H1 (cell line): ENCODE measurements at regions not wholly inside any gene's neighbourhood (a gene's known extent, or its start where the extent isn't known, plus 50 kb on each side); places are given as distances from the start of the nearest gene placed in this dataset.

Source experiments
- CTCF ChIA-PET: fragments of 300-600 bp; sonication (Branson Sonifier 250); formaldehyde crosslinking; loops from one replicate; lab custom pipeline; 2021; ENCODE audit not compliant: partially characterized antibody; lab: Charles Lee
- POLR2A ChIA-PET: fragments of 300-600 bp; sonication (Branson Sonifier 250); formaldehyde crosslinking; loops from one replicate; lab custom pipeline; 2021; ENCODE audit warnings: inconsistent platforms; ENCODE audit not compliant: partially characterized antibody; lab: Charles Lee
- DNase-seq, 2 experiments: peaks; one replicate each; pipeline versions ENCODE4 v3.0.0 to v3.0.0-alpha.2; 2010 to 2022; ENCODE audit warnings: low spot score in 2 of 2, low read depth in 1 of 2, mixed read lengths in 1 of 2
- FAIRE-seq: peaks from 2 replicates; lab custom pipeline; 2011; peaks lifted over from hg19 to GRCh38; lab: Jason Lieb, UNC
- H2AFZ ChIP-seq: 2 replicates; pipeline ENCODE4 v1.8.1; 2012; ENCODE audit warnings: low read length, inconsistent platforms
- H2AK5ac ChIP-seq: 2 replicates; pipeline ENCODE4 v1.6.1; 2013; ENCODE audit warnings: low read depth, low read length
- H2BK120ac ChIP-seq: replicated peaks from 2 replicates; pipeline ENCODE3; 2013; ENCODE audit warnings: low read depth, low read length, inconsistent platforms
- H2BK12ac ChIP-seq: 2 replicates; pipeline ENCODE4 v1.6.1; 2013; ENCODE audit warnings: low read depth, low read length
- H2BK15ac ChIP-seq: 2 replicates; pipeline ENCODE4 v1.6.1; 2013; ENCODE audit warnings: low read length
- H2BK20ac ChIP-seq: 2 replicates; pipeline ENCODE4 v1.6.1; 2013; ENCODE audit warnings: low read length
- H2BK5ac ChIP-seq: 2 replicates; pipeline ENCODE4 v1.6.1; 2013; ENCODE audit warnings: low read depth, low read length
- H3K14ac ChIP-seq: 2 replicates; pipeline ENCODE4 v1.6.1; 2013; ENCODE audit warnings: inconsistent platforms; ENCODE audit not compliant: insufficient read length
- H3K18ac ChIP-seq: 2 replicates; pipeline ENCODE4 v1.6.1; 2013; ENCODE audit warnings: low read length; ENCODE audit errors: extremely low read depth
- H3K23ac ChIP-seq: 2 replicates; pipeline ENCODE4 v1.6.1; 2013; ENCODE audit warnings: inconsistent platforms; ENCODE audit not compliant: insufficient read length
- H3K23me2 ChIP-seq: 2 replicates; pipeline ENCODE4 v1.6.1; 2013; ENCODE audit warnings: low read depth, low read length
- H3K27ac ChIP-seq: 2 replicates; pipeline ENCODE4 v1.6.1; 2011; ENCODE audit warnings: low read depth, low read length, inconsistent platforms
- H3K27me3 ChIP-seq, 4 experiments: replicated peaks in 1 of 4; 1 replicate in 1 of 4; 2 replicates in 3 of 4; pipeline versions ENCODE4 v1.6.1 to v1.8.1; 2011 to 2013; ENCODE audit warnings: low read length in 3 of 4, mild to moderate bottlenecking in 3 of 4, inconsistent platforms in 2 of 4, mixed read lengths in 2 of 4, moderate library complexity in 1 of 4; ENCODE audit not compliant: control insufficient read depth in 3 of 4, insufficient read depth in 3 of 4; ENCODE audit errors: extremely low read depth in 1 of 4
- H3K36me3 ChIP-seq, 4 experiments: 2 replicates each; pipeline versions ENCODE4 v1.6.1 to v1.8.1; 2011 to 2013; ENCODE audit warnings: mild to moderate bottlenecking in 4 of 4, low read length in 3 of 4, moderate library complexity in 2 of 4, control low read depth in 1 of 4, inconsistent platforms in 1 of 4; ENCODE audit not compliant: insufficient read depth in 4 of 4, control insufficient read depth in 2 of 4
- H3K4ac ChIP-seq: replicated peaks from 2 replicates; pipeline ENCODE3; 2013; ENCODE audit warnings: low read length, low read depth, mixed read lengths, inconsistent platforms; ENCODE audit not compliant: insufficient read length
- H3K4me1 ChIP-seq, 4 experiments: replicated peaks in 1 of 4; 1 replicate in 1 of 4; 2 replicates in 3 of 4; pipeline versions ENCODE4 v1.6.1 to v1.8.1; 2011 to 2013; ENCODE audit warnings: low read length in 3 of 4, inconsistent platforms in 2 of 4, mixed read lengths in 1 of 4; ENCODE audit not compliant: insufficient read depth in 4 of 4, control insufficient read depth in 3 of 4
- H3K4me2 ChIP-seq, 2 experiments: 2 replicates each; pipeline versions ENCODE4 v1.6.1 to v1.8.1; 2011 to 2013; ENCODE audit warnings: low read depth in 2 of 2, low read length in 2 of 2, control low read depth in 1 of 2, inconsistent platforms in 1 of 2, mild to moderate bottlenecking in 1 of 2; ENCODE audit not compliant: insufficient read depth in 1 of 2
- H3K4me3 ChIP-seq, 4 experiments: fragments of 200-600, 300-600 bp in 1 of 4; sonication (generic), shearing (Covaris generic), sonication (Bioruptor Twin) in 1 of 4; 2 replicates each; pipeline versions ENCODE4 v1.5.1 to v1.8.1; 2011 to 2016; ENCODE audit warnings: low read length in 4 of 4, low read depth in 3 of 4, control low read depth in 2 of 4, inconsistent platforms in 2 of 4, mild to moderate bottlenecking in 2 of 4, mixed read lengths in 1 of 4, moderate library complexity in 1 of 4; ENCODE audit not compliant: insufficient read depth in 2 of 4; ENCODE audit errors: extremely low read depth in 1 of 4
- H3K56ac ChIP-seq: replicated peaks from 2 replicates; pipeline ENCODE3; 2013; ENCODE audit warnings: low read depth, mild to moderate bottlenecking, mixed read lengths, low read length, inconsistent platforms; ENCODE audit not compliant: insufficient read length
- H3K79me1 ChIP-seq: 2 replicates; pipeline ENCODE4 v1.6.1; 2013; ENCODE audit warnings: low read depth, low read length, control low read depth
- H3K79me2 ChIP-seq, 2 experiments: 2 replicates each; pipeline versions ENCODE4 v1.6.1 to v1.8.1; 2012 to 2013; ENCODE audit warnings: low read length in 2 of 2, mild to moderate bottlenecking in 2 of 2, inconsistent platforms in 1 of 2; ENCODE audit not compliant: insufficient read depth in 2 of 2, control insufficient read depth in 1 of 2
- H3K9ac ChIP-seq, 4 experiments: replicated peaks in 1 of 4; 1 replicate in 1 of 4; 2 replicates in 3 of 4; pipeline versions ENCODE4 v1.6.1 to v1.8.1; 2011 to 2013; ENCODE audit warnings: low read depth in 3 of 4, low read length in 3 of 4, control low read depth in 2 of 4, mild to moderate bottlenecking in 2 of 4, moderate library complexity in 2 of 4, inconsistent platforms in 1 of 4; ENCODE audit errors: extremely low read depth in 1 of 4
- H3K9me3 ChIP-seq, 2 experiments: 2 replicates each; pipeline versions ENCODE4 v1.6.1 to v1.8.1; 2012 to 2013; ENCODE audit warnings: mild to moderate bottlenecking in 2 of 2, moderate library complexity in 2 of 2, control low read depth in 1 of 2, inconsistent platforms in 1 of 2, low read depth in 1 of 2, low read length in 1 of 2, mixed read lengths in 1 of 2; ENCODE audit not compliant: insufficient read depth in 2 of 2
- H4K20me1 ChIP-seq, 2 experiments: replicated peaks in 1 of 2; 2 replicates each; pipeline versions ENCODE3 to v1.8.1; 2011 to 2013; ENCODE audit warnings: inconsistent platforms in 2 of 2, low read length in 2 of 2, mild to moderate bottlenecking in 1 of 2; ENCODE audit not compliant: insufficient read depth in 2 of 2, control insufficient read depth in 1 of 2
- H4K5ac ChIP-seq: 2 replicates; pipeline ENCODE4 v1.6.1; 2013; ENCODE audit warnings: low read length, low read depth, mixed read lengths, inconsistent platforms; ENCODE audit not compliant: insufficient read length
- H4K8ac ChIP-seq: 2 replicates; pipeline ENCODE4 v1.8.0; 2013; ENCODE audit warnings: mild to moderate bottlenecking, moderate library complexity, low read length, inconsistent platforms; ENCODE audit not compliant: insufficient read depth; ENCODE audit errors: extremely low read depth
- H4K91ac ChIP-seq: replicated peaks from 2 replicates; pipeline ENCODE3; 2013; ENCODE audit warnings: low read length, mixed read lengths, inconsistent platforms; ENCODE audit not compliant: insufficient read length
- BACH1 ChIP-seq: IDR thresholded peaks from 2 replicates; pipeline ENCODE4 v1.6.1; 2012; ENCODE audit warnings: low read length, improper control_type of control experiment
- BRCA1 ChIP-seq: IDR thresholded peaks from 2 replicates; pipeline ENCODE4 v1.6.1; 2012; ENCODE audit warnings: low read depth, low read length, improper control_type of control experiment
- CBX5 ChIP-seq: fragments of 300-800, 300-1000 bp; sonication (generic); IDR thresholded peaks from 2 replicates; pipeline ENCODE4 v1.7.1; 2016; ENCODE audit warnings: antibody characterized with exemption, low read length, low read depth
- CTBP2 ChIP-seq: IDR thresholded peaks from 2 replicates; pipeline ENCODE4 v1.7.0; 2011; ENCODE audit warnings: borderline replicate concordance, mild to moderate bottlenecking, moderate library complexity, mixed read lengths, low read length; ENCODE audit not compliant: insufficient read depth, insufficient read length
- JUND ChIP-seq: IDR thresholded peaks from 2 replicates; pipeline ENCODE4 v1.6.1; 2011; ENCODE audit warnings: mild to moderate bottlenecking, improper control_type of control experiment, low read length
- KDM1A ChIP-seq: fragments of 200-600, 300-600 bp; sonication (generic); IDR thresholded peaks from 2 replicates; pipeline ENCODE4 v1.7.1; 2016; ENCODE audit warnings: mild to moderate bottlenecking, low read length, borderline replicate concordance
- KDM4A ChIP-seq: IDR thresholded peaks from one replicate; pipeline ENCODE4 v1.7.1; 2012; ENCODE audit warnings: low read depth, mild to moderate bottlenecking, moderate library complexity, low read length, inconsistent platforms; ENCODE audit not compliant: severe bottlenecking
- NANOG ChIP-seq: IDR thresholded peaks from 2 replicates; pipeline ENCODE4 v1.6.1; 2011; ENCODE audit warnings: low read length, low read depth, mild to moderate bottlenecking, inconsistent platforms; ENCODE audit not compliant: insufficient read depth, poor library complexity, severe bottlenecking
- POLR2AphosphoS5 ChIP-seq: IDR thresholded peaks from 2 replicates; pipeline ENCODE4 v1.6.1; 2011; ENCODE audit warnings: low read depth, low read length
- SP2 ChIP-seq: IDR thresholded peaks from 2 replicates; pipeline ENCODE4 v1.6.1; 2012; ENCODE audit warnings: mild to moderate bottlenecking, low read length, inconsistent platforms
- TBP ChIP-seq: IDR thresholded peaks from 2 replicates; pipeline ENCODE4 v1.6.1; 2011; ENCODE audit warnings: low read depth, low read length, improper control_type of control experiment
- TCF12 ChIP-seq: IDR thresholded peaks from 2 replicates; pipeline ENCODE4 v1.6.1; 2011; ENCODE audit warnings: low read depth, mild to moderate bottlenecking, low read length
- TEAD4 ChIP-seq: IDR thresholded peaks from 2 replicates; pipeline ENCODE4 v1.6.1; 2012; ENCODE audit warnings: low read depth, low read length, inconsistent platforms, mixed read lengths
- WGBS, 2 experiments: shearing (Covaris generic) in 1 of 2; methylation state at CpG; one replicate each; pipeline versions ENCODE4 v1.1.6 to v1.1.7; 2013 to 2015; ENCODE audit warnings: low lambda C conversion rate in 2 of 2, mixed read lengths in 2 of 2, inconsistent platforms in 1 of 2, low coverage in 1 of 2, missing lambda C conversion rate in 1 of 2; ENCODE audit not compliant: insufficient replicate concordance in 2 of 2, insufficient coverage in 1 of 2, insufficient read length in 1 of 2; ENCODE audit errors: extremely low coverage in 1 of 2, missing lambda C conversion rate in 1 of 2; 5-methylcytosine and 5-hydroxymethylcytosine counted together

- POLR2A ChIA-PET = no interaction called here
- H3K18ac ChIP-seq = no peak overlapping the region
- TF ChIP-seq SP2 = no peak
- TF ChIP-seq JUND = no peak
- TF ChIP-seq BACH1 = no peak
- no peak for TF ChIP-seq KDM4A
- TF ChIP-seq TBP = no peak
- no peak for TF ChIP-seq NANOG
- TF ChIP-seq BRCA1 = no peak
- TF ChIP-seq TCF12 = no peak
- no peak for TF ChIP-seq TEAD4
- no peak for TF ChIP-seq KDM1A
- TF ChIP-seq CBX5 = no peak
- no peak for TF ChIP-seq POLR2AphosphoS5
- no peak for TF ChIP-seq CTBP2
These were observed 252.1 kb upstream of the STARD13 start for GRCh38 chr13:33537676-33538075.

More at GRCh38 chr13:33537676-33538075, 252.1 kb upstream of the STARD13 start:
- no peak overlapping the region for H2BK15ac ChIP-seq
- FAIRE-seq (no peak), DNase-seq (no peak)
- no peak overlapping the region for H3K14ac ChIP-seq
- 97% methylated on average over 2 of the region's 2 CpGs; no CpG with 5 or more reads in 1 of the 2 experiments for WGBS, 2 experiments
- no peak overlapping the region for H4K5ac ChIP-seq
- no peak overlapping the region for H3K27ac ChIP-seq
- no peak overlapping the region for H3K9ac ChIP-seq
- H2BK12ac ChIP-seq = no peak overlapping the region
- H3K9me3 ChIP-seq = no peaks in the 10 kb centered on the region
- no peaks in the 10 kb centered on the region for H3K36me3 ChIP-seq
- H3K79me2 ChIP-seq = no peaks in the 10 kb centered on the region
- H3K23ac ChIP-seq = no peak overlapping the region
- no peak overlapping the region; the same call in 1 of the 2 replicates for H4K8ac ChIP-seq
- no peak overlapping the region for H2BK5ac ChIP-seq
- H4K91ac ChIP-seq = no peak overlapping the region
- H3K23me2 ChIP-seq = 0 out of 2 replicates have a peak, but pooled peaks cover 2% of the 10 kb centered on the region
- no peak overlapping the region for H2BK120ac ChIP-seq
- no peaks in the 10 kb centered on the region for H3K79me1 ChIP-seq
- H3K4ac ChIP-seq = no peak overlapping the region
- peaks cover 0 to 4% (median 0%) of the 10 kb centered on the region in 4 experiments; a peak in 1 of 7 replicates for H3K4me1 ChIP-seq
- no peak overlapping the region for H2BK20ac ChIP-seq
- no peak overlapping the region for H3K56ac ChIP-seq
- CTCF ChIA-PET = interaction anchor here (0.6 to 1.3 kb wide), 2 partner anchors 22 to 380 kb away, joined by 3 to 4 read pairs; no protein-coding TSS in a partner anchor
- H3K4me2 ChIP-seq = no peak overlapping the region
- H3K27me3 ChIP-seq = no peaks in the 10 kb centered on the region
- H2AFZ ChIP-seq = no peak overlapping the region; the same call in 1 of the 2 replicates
- H3K4me3 ChIP-seq = no peak overlapping the region
- no peaks in the 10 kb centered on the region for H4K20me1 ChIP-seq
- H2AK5ac ChIP-seq = no peak overlapping the region
